Endothelial cell (in vitro differentiated cells): ENCODE measurements at regions not wholly inside any gene's neighbourhood (a gene's known extent, or its start where the extent isn't known, plus 50 kb on each side); places are given as distances from the start of the nearest gene placed in this dataset.

Experiments used
- DNase-seq: peaks from one replicate; pipeline ENCODE4 v3.0.0; 2021; ENCODE audit warnings: low spot score
- H3K27ac Mint-ChIP-seq: one replicate; pipeline ENCODE4 v1.8.0; 2021; ENCODE audit warnings: mixed read lengths, inconsistent platforms; ENCODE audit not compliant: unreplicated experiment
- H3K27me3 Mint-ChIP-seq: one replicate; pipeline ENCODE4 v1.8.0; 2021; ENCODE audit warnings: mild to moderate bottlenecking, moderate library complexity, mixed read lengths, inconsistent platforms; ENCODE audit not compliant: unreplicated experiment
- H3K36me3 Mint-ChIP-seq: one replicate; pipeline ENCODE4 v1.8.0; 2021; ENCODE audit warnings: mild to moderate bottlenecking, low read depth, mixed read lengths, inconsistent platforms; ENCODE audit not compliant: unreplicated experiment
- H3K4me1 Mint-ChIP-seq: one replicate; pipeline ENCODE4 v1.8.0; 2021; ENCODE audit warnings: mild to moderate bottlenecking, mixed read lengths, inconsistent platforms; ENCODE audit not compliant: unreplicated experiment
- H3K4me3 Mint-ChIP-seq: one replicate; pipeline ENCODE4 v1.8.0; 2021; ENCODE audit warnings: mild to moderate bottlenecking, mixed read lengths, inconsistent platforms; ENCODE audit not compliant: unreplicated experiment
- H3K9me3 Mint-ChIP-seq: one replicate; pipeline ENCODE4 v1.8.0; 2021; ENCODE audit warnings: mixed read lengths, inconsistent platforms; ENCODE audit not compliant: unreplicated experiment
- CTCF ChIP-seq: fragments of 200-600 bp; sonication (generic); IDR thresholded peaks from one replicate; pipeline ENCODE4 v1.5.0; 2021; ENCODE audit warnings: antibody characterized with exemption; ENCODE audit not compliant: unreplicated experiment

GRCh38 chr5:118311103-118311819, 677.1 kb downstream of the DTWD2 start:
- H3K4me1 Mint-ChIP-seq: no peaks in the 10 kb centered on the region
- H3K36me3 Mint-ChIP-seq: no peaks in the 10 kb centered on the region
- no peak overlapping the region for H3K27ac Mint-ChIP-seq
- no peaks in the 10 kb centered on the region for H3K9me3 Mint-ChIP-seq
- TF ChIP-seq CTCF: no peak
- H3K27me3 Mint-ChIP-seq: no peaks in the 10 kb centered on the region
- H3K4me3 Mint-ChIP-seq: no peak overlapping the region
- no peak for DNase-seq

- Mint-ChIP-seq H3K27ac (no peak overlapping the region), H3K9me3 (no peaks in the 10 kb centered on the region)
- DNase-seq: no peak
Observed at GRCh38 chr5:118310401-118310800, 677.9 kb downstream of the DTWD2 start.

DNA sequence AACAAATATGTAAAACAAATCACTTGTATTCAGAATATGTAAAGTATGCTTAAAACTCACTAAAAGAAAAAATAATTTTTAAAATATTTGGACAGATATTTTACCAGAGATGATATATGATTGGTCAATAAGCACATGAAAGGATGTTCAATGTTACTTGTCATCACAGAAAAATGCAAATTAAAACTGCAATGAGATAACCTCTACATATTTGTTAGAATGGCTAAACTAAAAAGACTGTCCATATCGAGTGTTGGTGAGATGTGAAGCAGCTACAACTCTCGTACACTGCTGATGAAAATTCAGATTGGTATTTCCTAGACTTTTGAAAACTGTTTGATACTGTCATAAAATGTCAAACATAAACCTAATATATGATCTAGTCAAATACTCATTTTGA, 685.1 kb downstream of the DTWD2 start:
- Mint-ChIP-seq H3K27ac (no peak overlapping the region), H3K4me3 (no peak overlapping the region), H3K36me3 (no peaks in the 10 kb centered on the region), H3K9me3 (no peaks in the 10 kb centered on the region), H3K27me3 (no peaks in the 10 kb centered on the region), H3K4me1 (no peaks in the 10 kb centered on the region)
- TF ChIP-seq CTCF: no peak
- DNase-seq: no peak

More at GRCh38 chr5:118310401-118310800, 677.9 kb downstream of the DTWD2 start:
- no peaks in the 10 kb centered on the region for H3K36me3 Mint-ChIP-seq
- no peaks in the 10 kb centered on the region for H3K4me1 Mint-ChIP-seq
- TF ChIP-seq CTCF: no peak
- no peaks in the 10 kb centered on the region for H3K27me3 Mint-ChIP-seq
- no peak overlapping the region for H3K4me3 Mint-ChIP-seq

GRCh38 chr5:118302786-118303185, 685.6 kb downstream of the DTWD2 start:
- Mint-ChIP-seq H3K4me1 (no peaks in the 10 kb centered on the region), H3K27ac (no peak overlapping the region), H3K27me3 (no peaks in the 10 kb centered on the region), H3K4me3 (no peak overlapping the region), H3K36me3 (no peaks in the 10 kb centered on the region), H3K9me3 (no peaks in the 10 kb centered on the region)
- DNase-seq: no peak
- no peak for TF ChIP-seq CTCF

DNA sequence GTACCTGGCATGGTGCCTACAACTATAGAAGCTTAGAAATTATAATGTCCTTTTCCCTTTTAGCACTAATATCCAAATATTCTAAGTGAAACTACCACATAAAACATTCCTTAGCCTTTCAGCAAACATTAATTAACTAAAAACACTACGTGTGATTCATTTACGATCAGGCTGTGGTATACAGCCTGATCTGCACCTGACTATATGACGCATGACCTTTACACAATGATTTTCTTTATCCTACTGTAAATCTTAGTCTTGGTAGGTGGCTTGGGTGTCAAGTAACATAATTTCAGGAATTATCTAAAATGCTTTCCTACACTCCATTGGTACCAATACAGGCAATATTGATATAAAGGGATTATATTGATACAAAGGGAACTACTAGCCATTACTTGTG, 686.7 kb downstream of the DTWD2 start:
- no peak for TF ChIP-seq CTCF
- no peaks in the 10 kb centered on the region for H3K9me3 Mint-ChIP-seq
- H3K27me3 Mint-ChIP-seq: no peaks in the 10 kb centered on the region

More for the DNA sequence above, 686.7 kb downstream of the DTWD2 start:
- Mint-ChIP-seq H3K27ac (no peak overlapping the region), H3K4me3 (no peak overlapping the region), H3K4me1 (no peaks in the 10 kb centered on the region), H3K36me3 (no peaks in the 10 kb centered on the region)
- DNase-seq: no peak
